ENCODE measurements at regions not wholly inside any gene's neighbourhood (a gene's known extent, or its start where the extent isn't known, plus 50 kb on each side); places are given as distances from the start of the nearest gene placed in this dataset.

DNA sequence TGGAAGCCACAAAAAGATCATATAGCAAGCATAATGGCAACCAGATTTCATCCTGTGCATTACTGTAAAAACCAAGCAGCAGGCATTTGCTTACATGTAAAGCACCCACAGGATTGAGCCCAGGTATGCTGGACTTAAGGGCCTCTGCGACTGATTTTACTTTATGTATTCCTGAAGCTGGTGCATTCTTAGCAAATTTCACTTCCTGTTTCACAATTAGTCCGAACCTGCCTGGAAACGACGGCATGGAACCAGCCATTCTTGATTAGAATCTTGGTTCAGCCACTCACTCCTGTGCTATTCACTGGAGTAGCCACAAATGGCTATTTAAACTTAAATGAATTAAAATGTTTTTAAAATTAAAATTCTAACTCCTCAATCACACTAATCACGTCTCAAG lies 239.2 kb downstream of the NUAK1 start:
- TF ChIP-seq, protein P1, sequence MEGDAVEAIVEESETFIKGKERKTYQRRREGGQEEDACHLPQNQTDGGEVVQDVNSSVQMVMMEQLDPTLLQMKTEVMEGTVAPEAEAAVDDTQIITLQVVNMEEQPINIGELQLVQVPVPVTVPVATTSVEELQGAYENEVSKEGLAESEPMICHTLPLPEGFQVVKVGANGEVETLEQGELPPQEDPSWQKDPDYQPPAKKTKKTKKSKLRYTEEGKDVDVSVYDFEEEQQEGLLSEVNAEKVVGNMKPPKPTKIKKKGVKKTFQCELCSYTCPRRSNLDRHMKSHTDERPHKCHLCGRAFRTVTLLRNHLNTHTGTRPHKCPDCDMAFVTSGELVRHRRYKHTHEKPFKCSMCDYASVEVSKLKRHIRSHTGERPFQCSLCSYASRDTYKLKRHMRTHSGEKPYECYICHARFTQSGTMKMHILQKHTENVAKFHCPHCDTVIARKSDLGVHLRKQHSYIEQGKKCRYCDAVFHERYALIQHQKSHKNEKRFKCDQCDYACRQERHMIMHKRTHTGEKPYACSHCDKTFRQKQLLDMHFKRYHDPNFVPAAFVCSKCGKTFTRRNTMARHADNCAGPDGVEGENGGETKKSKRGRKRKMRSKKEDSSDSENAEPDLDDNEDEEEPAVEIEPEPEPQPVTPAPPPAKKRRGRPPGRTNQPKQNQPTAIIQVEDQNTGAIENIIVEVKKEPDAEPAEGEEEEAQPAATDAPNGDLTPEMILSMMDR (IDR thresholded peaks at IDR 0.05): no peak
- TF ChIP-seq POLR2A (IDR thresholded peaks at IDR 0.05): no peak

All from uterus (tissue), 2 donors.